ENCODE measurements at regions not wholly inside any gene's neighbourhood (a gene's known extent, or its start where the extent isn't known, plus 50 kb on each side); places are given as distances from the start of the nearest gene placed in this dataset.

DNA sequence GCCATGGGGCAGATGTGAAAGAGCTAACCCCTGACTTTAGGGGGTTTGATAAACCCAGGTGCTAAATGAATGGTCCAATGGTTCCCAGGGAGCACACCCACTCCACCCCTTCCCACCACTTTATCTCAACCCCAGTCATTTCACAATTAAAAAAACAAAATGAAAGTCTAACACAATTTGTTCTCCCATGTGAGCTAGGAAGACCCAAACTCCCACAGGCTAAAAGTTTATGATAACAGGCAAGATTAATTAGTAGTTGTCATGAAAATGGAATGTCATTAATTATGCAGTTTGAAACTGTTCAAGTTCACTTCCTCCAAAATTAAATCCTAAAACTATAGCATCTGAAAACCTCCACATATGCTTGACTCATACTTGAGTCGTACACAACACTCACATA, 63.3 kb upstream of the TPM1 start:
- TF ChIP-seq, protein P1, sequence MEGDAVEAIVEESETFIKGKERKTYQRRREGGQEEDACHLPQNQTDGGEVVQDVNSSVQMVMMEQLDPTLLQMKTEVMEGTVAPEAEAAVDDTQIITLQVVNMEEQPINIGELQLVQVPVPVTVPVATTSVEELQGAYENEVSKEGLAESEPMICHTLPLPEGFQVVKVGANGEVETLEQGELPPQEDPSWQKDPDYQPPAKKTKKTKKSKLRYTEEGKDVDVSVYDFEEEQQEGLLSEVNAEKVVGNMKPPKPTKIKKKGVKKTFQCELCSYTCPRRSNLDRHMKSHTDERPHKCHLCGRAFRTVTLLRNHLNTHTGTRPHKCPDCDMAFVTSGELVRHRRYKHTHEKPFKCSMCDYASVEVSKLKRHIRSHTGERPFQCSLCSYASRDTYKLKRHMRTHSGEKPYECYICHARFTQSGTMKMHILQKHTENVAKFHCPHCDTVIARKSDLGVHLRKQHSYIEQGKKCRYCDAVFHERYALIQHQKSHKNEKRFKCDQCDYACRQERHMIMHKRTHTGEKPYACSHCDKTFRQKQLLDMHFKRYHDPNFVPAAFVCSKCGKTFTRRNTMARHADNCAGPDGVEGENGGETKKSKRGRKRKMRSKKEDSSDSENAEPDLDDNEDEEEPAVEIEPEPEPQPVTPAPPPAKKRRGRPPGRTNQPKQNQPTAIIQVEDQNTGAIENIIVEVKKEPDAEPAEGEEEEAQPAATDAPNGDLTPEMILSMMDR (conservative IDR thresholded peaks at IDR 0.05; ENCODE audit: low read depth, low read length): no peak
- no peak for TF ChIP-seq EZH2 (IDR thresholded peaks at IDR 0.05; ENCODE audit: borderline replicate concordance, low read depth, low read length, poor library complexity, severe bottlenecking)

All from A673 (cell line).